OCI-LY7 (cell line): ENCODE measurements at regions not wholly inside any gene's neighbourhood (a gene's known extent, or its start where the extent isn't known, plus 50 kb on each side); places are given as distances from the start of the nearest gene placed in this dataset.

Experiments used
- EZH2phosphoT487 ChIP-seq: fragments of 200-600 bp; sonication (generic); IDR thresholded peaks from 2 replicates; pipeline ENCODE4 v1.6.1; 2018; ENCODE audit warnings: low read depth, borderline replicate concordance, mild to moderate bottlenecking, mixed run types, antibody characterized with exemption, low read length, moderate library complexity, mixed read lengths
- TF ChIP-seq, protein P1 (sequence below): fragments of 200-600 bp; sonication (generic); conservative IDR thresholded peaks from 2 replicates; pipeline ENCODE4 v1.5.1; 2014; ENCODE audit warnings: mild to moderate bottlenecking, antibody characterized with exemption, low read length, moderate library complexity, mixed read lengths

- TF ChIP-seq, protein P1, sequence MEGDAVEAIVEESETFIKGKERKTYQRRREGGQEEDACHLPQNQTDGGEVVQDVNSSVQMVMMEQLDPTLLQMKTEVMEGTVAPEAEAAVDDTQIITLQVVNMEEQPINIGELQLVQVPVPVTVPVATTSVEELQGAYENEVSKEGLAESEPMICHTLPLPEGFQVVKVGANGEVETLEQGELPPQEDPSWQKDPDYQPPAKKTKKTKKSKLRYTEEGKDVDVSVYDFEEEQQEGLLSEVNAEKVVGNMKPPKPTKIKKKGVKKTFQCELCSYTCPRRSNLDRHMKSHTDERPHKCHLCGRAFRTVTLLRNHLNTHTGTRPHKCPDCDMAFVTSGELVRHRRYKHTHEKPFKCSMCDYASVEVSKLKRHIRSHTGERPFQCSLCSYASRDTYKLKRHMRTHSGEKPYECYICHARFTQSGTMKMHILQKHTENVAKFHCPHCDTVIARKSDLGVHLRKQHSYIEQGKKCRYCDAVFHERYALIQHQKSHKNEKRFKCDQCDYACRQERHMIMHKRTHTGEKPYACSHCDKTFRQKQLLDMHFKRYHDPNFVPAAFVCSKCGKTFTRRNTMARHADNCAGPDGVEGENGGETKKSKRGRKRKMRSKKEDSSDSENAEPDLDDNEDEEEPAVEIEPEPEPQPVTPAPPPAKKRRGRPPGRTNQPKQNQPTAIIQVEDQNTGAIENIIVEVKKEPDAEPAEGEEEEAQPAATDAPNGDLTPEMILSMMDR: no peak
- TF ChIP-seq EZH2phosphoT487: no peak
Observed at GRCh38 chr6:91697010-91697695, 1110.3 kb upstream of the MAP3K7 start.
